Breast epithelium (tissue), 4 donors: ENCODE measurements at regions not wholly inside any gene's neighbourhood (a gene's known extent, or its start where the extent isn't known, plus 50 kb on each side); places are given as distances from the start of the nearest gene placed in this dataset.

Source experiments
- DNase-seq, 2 donors: peaks; one replicate each; pipeline ENCODE4 v3.0.0-alpha.2; 2019; ENCODE audit warnings: low spot score in 2 of 2
- H3K27ac ChIP-seq, 2 donors: fragments of 200-600 bp; sonication (generic) in 1 of 2; one replicate each; pipeline ENCODE4 v1.5.1; 2016 to 2019; ENCODE audit warnings: mild to moderate bottlenecking in 1 of 2
- H3K27me3 ChIP-seq, 2 donors: fragments of 200-600 bp; sonication (generic) in 1 of 2; one replicate each; pipeline versions ENCODE4 v1.5.1 to v1.6.0; 2017 to 2019; ENCODE audit warnings: control low read depth in 1 of 2, mild to moderate bottlenecking in 1 of 2
- H3K36me3 ChIP-seq: fragments of 200-600 bp; one replicate; pipeline ENCODE4 v1.5.1; 2019
- H3K4me1 ChIP-seq, 2 donors: fragments of 200-600 bp; sonication (generic); one replicate each; pipeline ENCODE4 v1.5.1; 2016 to 2019; ENCODE audit warnings: control low read depth in 1 of 2
- H3K4me3 ChIP-seq, 3 donors: fragments of 200-600 bp; sonication (generic); 1 replicate in 2 of 3; 2 replicates in 1 of 3; pipeline ENCODE4 v1.5.1; 2016 to 2019; ENCODE audit warnings: mild to moderate bottlenecking in 3 of 3, moderate library complexity in 2 of 3
- H3K9me3 ChIP-seq, 2 donors: fragments of 200-600 bp; sonication (generic) in 1 of 2; one replicate each; pipeline ENCODE4 v1.5.1; 2016 to 2019; ENCODE audit warnings: control low read depth in 1 of 2
- POLR2A ChIP-seq: fragments of 450-650 bp; IDR thresholded peaks from one replicate; pipeline ENCODE4 v1.6.1; 2016; ENCODE audit warnings: antibody characterized with exemption, mild to moderate bottlenecking, moderate library complexity
- POLR2AphosphoS5 ChIP-seq, 3 donors: sonication (generic); formaldehyde crosslinking; IDR thresholded peaks; one replicate each; pipeline ENCODE4 v1.6.1; 2017; ENCODE audit warnings: antibody characterized with exemption in 3 of 3
- intact Hi-C: fragments of 100-400 bp; cut with DNase I; formaldehyde crosslinking; loops from one replicate; pipeline ENCODE4 v1.15.1; 2023; ENCODE audit warnings: low total_unique reads
- TF ChIP-seq, protein P1 (sequence below), 3 donors: fragments of 450-650 bp; IDR thresholded peaks; one replicate each; pipeline ENCODE4 v1.5.1; 2016 to 2017; ENCODE audit warnings: antibody characterized with exemption in 3 of 3, mild to moderate bottlenecking in 3 of 3, moderate library complexity in 3 of 3

DNA sequence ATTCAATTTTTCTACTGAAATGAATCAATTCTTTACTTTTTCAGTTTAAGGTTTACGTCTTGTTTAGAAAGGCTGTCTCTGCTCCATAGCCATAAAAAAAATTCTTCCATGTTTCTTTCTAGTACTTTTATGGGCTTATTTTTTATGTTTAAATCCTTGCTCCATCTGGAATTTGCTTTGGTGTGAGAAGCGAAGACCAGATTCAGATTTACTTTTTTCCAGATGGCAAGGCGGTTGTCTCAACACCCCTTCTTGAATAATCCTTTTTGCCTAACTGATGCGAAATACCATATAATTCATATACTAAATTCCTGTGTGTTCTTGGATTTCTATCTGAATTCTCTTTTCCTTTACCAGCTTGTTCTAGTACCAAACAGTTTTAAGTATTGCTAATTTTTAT, 101.5 kb downstream of the C1orf94 start:
- Histone ChIP-seq H3K9me3 (peaks cover 0 to 3% of the 10 kb centered on the region in 2 donors), H3K27ac (no peak overlapping the region), H3K4me3 (no peak overlapping the region), H3K27me3 (peaks cover 0 to 11% of the 10 kb centered on the region in 2 donors), H3K36me3 (no peaks in the 10 kb centered on the region), H3K4me1 (no peaks in the 10 kb centered on the region)
- intact Hi-C loops, result no loop called here
- DNase-seq, result no peak
- TF ChIP-seq POLR2AphosphoS5 (IDR thresholded peaks at IDR 0.05) (no peak), POLR2A (no peak)
- TF ChIP-seq, protein P1, sequence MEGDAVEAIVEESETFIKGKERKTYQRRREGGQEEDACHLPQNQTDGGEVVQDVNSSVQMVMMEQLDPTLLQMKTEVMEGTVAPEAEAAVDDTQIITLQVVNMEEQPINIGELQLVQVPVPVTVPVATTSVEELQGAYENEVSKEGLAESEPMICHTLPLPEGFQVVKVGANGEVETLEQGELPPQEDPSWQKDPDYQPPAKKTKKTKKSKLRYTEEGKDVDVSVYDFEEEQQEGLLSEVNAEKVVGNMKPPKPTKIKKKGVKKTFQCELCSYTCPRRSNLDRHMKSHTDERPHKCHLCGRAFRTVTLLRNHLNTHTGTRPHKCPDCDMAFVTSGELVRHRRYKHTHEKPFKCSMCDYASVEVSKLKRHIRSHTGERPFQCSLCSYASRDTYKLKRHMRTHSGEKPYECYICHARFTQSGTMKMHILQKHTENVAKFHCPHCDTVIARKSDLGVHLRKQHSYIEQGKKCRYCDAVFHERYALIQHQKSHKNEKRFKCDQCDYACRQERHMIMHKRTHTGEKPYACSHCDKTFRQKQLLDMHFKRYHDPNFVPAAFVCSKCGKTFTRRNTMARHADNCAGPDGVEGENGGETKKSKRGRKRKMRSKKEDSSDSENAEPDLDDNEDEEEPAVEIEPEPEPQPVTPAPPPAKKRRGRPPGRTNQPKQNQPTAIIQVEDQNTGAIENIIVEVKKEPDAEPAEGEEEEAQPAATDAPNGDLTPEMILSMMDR (IDR thresholded peaks at IDR 0.05), result no peak

DNA sequence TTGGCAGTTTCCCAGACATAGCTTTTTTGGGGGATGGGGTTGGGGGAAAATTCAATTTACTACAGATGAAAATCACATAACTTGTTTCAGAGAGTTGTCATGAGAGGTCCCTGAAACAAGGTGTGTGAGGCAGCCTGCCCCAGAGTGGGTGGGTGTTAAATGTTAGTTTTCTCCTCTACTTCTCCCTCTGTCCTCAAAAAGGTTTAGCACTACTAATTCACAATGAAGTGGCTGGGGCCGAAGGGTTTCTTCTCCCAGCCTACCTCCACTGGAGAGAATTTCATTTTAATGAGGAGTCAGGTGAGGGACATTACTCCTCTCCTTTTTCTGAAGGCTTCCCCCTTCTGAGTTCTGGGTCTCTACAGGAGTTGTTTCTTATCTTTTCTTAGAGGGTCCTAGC, 103.3 kb downstream of the C1orf94 start:
- peaks cover 0 to 3% of the 10 kb centered on the region in 2 donors for H3K9me3 ChIP-seq
- H3K36me3 ChIP-seq, result no peaks in the 10 kb centered on the region
- H3K4me3 ChIP-seq, result no peak overlapping the region
- H3K27ac ChIP-seq, result no peak overlapping the region
- no peak for DNase-seq
- H3K27me3 ChIP-seq, result peaks cover 0 to 19% of the 10 kb centered on the region in 2 donors
- intact Hi-C loops, result no loop called here
- H3K4me1 ChIP-seq, result no peaks in the 10 kb centered on the region
- TF ChIP-seq POLR2A (no peak), POLR2AphosphoS5 (IDR thresholded peaks at IDR 0.05) (no peak)
- TF ChIP-seq, protein P1 (IDR thresholded peaks at IDR 0.05), result no peak

- Histone ChIP-seq H3K4me1 (no peaks in the 10 kb centered on the region), H3K9me3 (peaks cover 0 to 3% of the 10 kb centered on the region in 2 donors), H3K27me3 (peaks cover 0 to 19% of the 10 kb centered on the region in 2 donors), H3K27ac (no peak overlapping the region), H3K4me3 (no peak overlapping the region), H3K36me3 (no peaks in the 10 kb centered on the region)
- intact Hi-C loops, result no loop called here
- no peak for DNase-seq
- TF ChIP-seq POLR2AphosphoS5 (IDR thresholded peaks at IDR 0.05) (no peak), POLR2A (no peak)
- TF ChIP-seq, protein P1 (IDR thresholded peaks at IDR 0.05), result no peak
Measured at GRCh38 chr1:34280509-34280908, 103.8 kb downstream of the C1orf94 start.

DNA sequence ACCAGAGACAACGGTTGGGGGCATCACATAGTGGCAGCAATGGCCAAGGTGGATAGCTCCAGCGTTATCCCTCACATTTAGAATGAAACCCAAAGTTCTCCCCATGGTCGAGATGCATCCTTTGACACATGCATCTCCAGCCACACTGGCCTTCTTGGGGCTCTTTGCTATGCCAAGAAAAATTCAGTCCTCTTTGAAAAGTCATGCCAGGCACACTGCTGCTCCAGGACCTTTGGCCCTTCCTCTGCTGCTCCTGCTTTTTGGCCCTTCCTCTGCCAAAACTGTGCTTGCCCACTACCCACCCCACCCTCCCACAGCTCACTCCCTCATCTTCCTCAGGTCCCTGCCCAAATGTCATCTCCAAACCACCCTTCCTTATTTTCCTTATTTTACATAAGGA, 106.4 kb downstream of the C1orf94 start:
- intact Hi-C loops, result no loop called here
- DNase-seq, result no peak
- H3K9me3 ChIP-seq, result peaks cover 0 to 3% of the 10 kb centered on the region in 2 donors

DNA sequence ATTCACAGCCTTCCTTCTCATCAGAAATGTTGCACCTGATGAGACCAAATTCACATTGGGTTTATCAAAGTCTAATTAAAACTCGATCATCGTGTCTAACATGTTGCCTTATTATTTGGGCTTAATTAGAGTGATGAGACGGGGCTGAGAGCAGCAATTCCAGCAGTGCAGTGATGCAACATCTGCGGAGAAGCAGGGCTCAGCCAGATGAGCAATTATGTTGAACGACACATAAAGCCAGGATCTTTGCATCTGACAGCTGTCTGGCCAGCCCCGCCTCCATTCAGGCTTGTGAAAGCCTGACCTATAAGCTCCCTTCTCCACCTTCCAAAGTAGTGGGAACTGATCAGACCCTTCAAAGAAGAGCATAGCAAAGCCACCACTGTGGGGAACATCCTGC, 109.8 kb downstream of the C1orf94 start:
- no peak for DNase-seq

More for the DNA sequence above, 106.4 kb downstream of the C1orf94 start:
- TF ChIP-seq, protein P1 (IDR thresholded peaks at IDR 0.05), result no peak
- no peak for TF ChIP-seq POLR2A
- no peak for TF ChIP-seq POLR2AphosphoS5 (IDR thresholded peaks at IDR 0.05)
- H3K4me1 ChIP-seq, result no peaks in the 10 kb centered on the region
- no peak overlapping the region for H3K4me3 ChIP-seq
- H3K27me3 ChIP-seq, result peaks cover 0 to 19% of the 10 kb centered on the region in 2 donors
- H3K27ac ChIP-seq, result no peak overlapping the region
- no peaks in the 10 kb centered on the region for H3K36me3 ChIP-seq

More for the DNA sequence above, 109.8 kb downstream of the C1orf94 start:
- Histone ChIP-seq H3K4me1 (no peaks in the 10 kb centered on the region), H3K27me3 (peaks cover 0 to 12% of the 10 kb centered on the region in 2 donors), H3K36me3 (no peaks in the 10 kb centered on the region), H3K4me3 (no peak overlapping the region), H3K9me3 (peaks cover 0 to 3% of the 10 kb centered on the region in 2 donors), H3K27ac (no peak overlapping the region)
- intact Hi-C loops, result loop anchor here (5.0 kb wide), 1 partner anchor 321 kb away; no protein-coding TSS in a partner anchor
- TF ChIP-seq POLR2A, result no peak
- no peak for TF ChIP-seq POLR2AphosphoS5 (IDR thresholded peaks at IDR 0.05)
- TF ChIP-seq, protein P1 (IDR thresholded peaks at IDR 0.05), result no peak
